ENCODE measurements at regions not wholly inside any gene's neighbourhood (a gene's known extent, or its start where the extent isn't known, plus 50 kb on each side); places are given as distances from the start of the nearest gene placed in this dataset.

DNA sequence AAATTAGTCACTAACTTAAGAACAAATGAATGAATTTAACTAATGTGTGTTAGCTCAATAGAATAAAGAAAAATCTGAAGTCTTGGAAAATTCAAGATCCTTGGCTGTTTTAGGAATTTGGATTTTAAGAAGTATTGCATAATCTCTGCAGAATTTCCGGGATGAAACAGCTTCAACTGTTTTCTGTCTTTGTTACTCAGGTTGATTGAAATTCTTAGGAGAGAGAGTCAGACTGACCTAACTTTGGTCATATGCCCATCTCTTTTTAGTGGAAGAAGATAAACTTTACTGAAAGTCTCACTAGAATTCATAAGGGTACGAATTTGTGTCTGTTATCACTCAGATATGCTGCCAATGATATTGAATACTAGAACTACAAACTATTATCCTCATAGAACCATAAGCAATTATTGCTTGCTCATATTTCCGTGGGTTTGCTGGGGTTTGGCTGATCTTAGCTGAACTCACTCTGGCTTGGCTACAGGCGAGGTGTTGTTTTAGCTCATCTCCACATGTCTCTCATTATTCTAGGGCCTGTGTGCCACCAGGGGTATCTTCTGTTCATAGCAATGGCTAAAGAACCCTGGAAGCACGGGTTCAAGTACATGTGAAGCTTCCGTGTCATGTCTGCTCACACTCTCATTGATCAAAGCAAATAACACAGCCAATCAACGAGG is 257.4 kb upstream of the NOVA1 start:
- Histone ChIP-seq H3K4me1 (ENCODE audit: control insufficient read depth in 3 of 3, insufficient read depth in 2 of 3, low read depth in 1 of 3, low read length in 2 of 3) (no peaks in the 10 kb centered on the region), H3K27ac (ENCODE audit: low read depth in 1 of 3, low read length in 2 of 3) (no peak overlapping the region), H3K36me3 (ENCODE audit: control insufficient read depth in 3 of 3, insufficient read depth in 2 of 3, low read depth in 1 of 3, low read length in 3 of 3) (no peaks in the 10 kb centered on the region), H3K9me3 (ENCODE audit: control insufficient read depth in 2 of 2, insufficient read depth in 1 of 2, low read depth in 1 of 2, low read length in 1 of 2) (no peaks in the 10 kb centered on the region), H3K27me3 (ENCODE audit: control insufficient read depth in 3 of 3, insufficient read depth in 3 of 3, low read length in 3 of 3) (no peaks in the 10 kb centered on the region), H3K4me3 (ENCODE audit: low read depth in 1 of 3, low read length in 3 of 3) (no peak overlapping the region)
- DNase-seq: no peak
- no peak for FAIRE-seq
- 58 to 72% (median 59%) methylated on average over 7 of the region's 7 CpGs for WGBS, 3 donors

DNA sequence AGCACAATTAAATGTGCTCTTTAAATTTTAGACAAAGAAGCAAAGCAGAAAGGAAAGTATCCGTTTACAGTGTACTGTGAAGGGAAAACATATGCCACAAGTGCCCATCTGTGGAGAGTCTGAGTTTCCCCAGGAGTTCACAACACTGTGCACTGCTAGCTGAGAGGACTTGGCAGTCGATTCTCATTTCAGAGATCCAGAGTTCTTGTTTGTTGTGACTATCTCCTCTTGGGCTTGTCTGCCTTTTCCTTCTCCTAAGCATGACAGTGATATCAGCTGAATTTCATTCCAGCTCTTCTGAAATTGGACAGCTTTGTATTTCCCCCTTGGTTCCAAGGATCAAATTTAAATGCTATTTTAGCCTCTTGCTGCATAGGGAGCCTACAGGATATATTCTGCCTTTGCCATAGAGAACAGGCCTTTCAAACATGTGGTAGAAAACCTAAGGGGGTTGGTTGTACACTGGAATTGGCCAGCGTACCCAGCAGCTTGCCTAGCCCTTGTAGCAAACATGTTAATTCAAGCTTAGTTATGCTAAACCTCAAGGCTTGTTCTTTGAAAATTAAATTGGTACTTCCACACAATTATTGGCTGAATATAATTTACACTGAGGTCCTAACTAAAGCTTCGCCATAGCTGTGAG is 259.2 kb upstream of the NOVA1 start:
- Histone ChIP-seq H3K9me3 (ENCODE audit: control insufficient read depth in 2 of 2, insufficient read depth in 1 of 2, low read depth in 1 of 2, low read length in 1 of 2) (no peaks in the 10 kb centered on the region), H3K4me1 (ENCODE audit: control insufficient read depth in 3 of 3, insufficient read depth in 2 of 3, low read depth in 1 of 3, low read length in 2 of 3) (no peaks in the 10 kb centered on the region), H3K27ac (ENCODE audit: low read depth in 1 of 3, low read length in 2 of 3) (no peak overlapping the region), H3K27me3 (ENCODE audit: control insufficient read depth in 3 of 3, insufficient read depth in 3 of 3, low read length in 3 of 3) (no peaks in the 10 kb centered on the region), H3K36me3 (ENCODE audit: control insufficient read depth in 3 of 3, insufficient read depth in 2 of 3, low read depth in 1 of 3, low read length in 3 of 3) (no peaks in the 10 kb centered on the region), H3K4me3 (ENCODE audit: low read depth in 1 of 3, low read length in 3 of 3) (no peak overlapping the region)
- FAIRE-seq: no peak
- 63 to 68% (median 65%) methylated on average over 4 of the region's 4 CpGs for WGBS, 3 donors
- no peak for DNase-seq

DNA sequence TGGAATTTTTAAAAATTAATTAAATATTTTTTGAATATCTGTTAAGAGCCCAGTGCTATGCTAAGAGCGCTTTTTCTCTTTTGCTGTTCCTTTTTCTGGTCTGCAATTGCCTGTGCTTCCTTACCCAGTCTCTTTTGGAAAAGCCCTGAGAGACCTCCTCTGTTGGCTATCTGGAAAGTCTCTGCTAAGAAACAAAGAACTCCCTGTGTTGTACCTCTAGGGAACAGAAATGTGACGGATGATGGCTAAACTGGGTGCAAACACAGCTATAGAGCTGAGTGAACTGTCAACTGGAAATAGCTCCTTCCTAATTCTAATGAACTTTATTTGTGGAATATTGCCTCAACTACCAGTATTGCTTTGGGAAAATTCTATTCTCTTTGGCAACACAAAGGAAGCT is 261.6 kb upstream of the NOVA1 start:
- Histone ChIP-seq H3K27me3 (ENCODE audit: control insufficient read depth in 3 of 3, insufficient read depth in 3 of 3, low read length in 3 of 3) (no peaks in the 10 kb centered on the region), H3K36me3 (ENCODE audit: control insufficient read depth in 3 of 3, insufficient read depth in 2 of 3, low read depth in 1 of 3, low read length in 3 of 3) (no peaks in the 10 kb centered on the region), H3K9me3 (ENCODE audit: control insufficient read depth in 2 of 2, insufficient read depth in 1 of 2, low read depth in 1 of 2, low read length in 1 of 2) (no peaks in the 10 kb centered on the region), H3K4me1 (ENCODE audit: control insufficient read depth in 3 of 3, insufficient read depth in 2 of 3, low read depth in 1 of 3, low read length in 2 of 3) (no peaks in the 10 kb centered on the region), H3K27ac (ENCODE audit: low read depth in 1 of 3, low read length in 2 of 3) (no peak overlapping the region), H3K4me3 (ENCODE audit: low read depth in 1 of 3, low read length in 3 of 3) (no peak overlapping the region)
- 76 to 84% (median 84%) methylated on average over 2 of the region's 2 CpGs for WGBS, 3 donors
- FAIRE-seq (no peak), DNase-seq (no peak)

DNA sequence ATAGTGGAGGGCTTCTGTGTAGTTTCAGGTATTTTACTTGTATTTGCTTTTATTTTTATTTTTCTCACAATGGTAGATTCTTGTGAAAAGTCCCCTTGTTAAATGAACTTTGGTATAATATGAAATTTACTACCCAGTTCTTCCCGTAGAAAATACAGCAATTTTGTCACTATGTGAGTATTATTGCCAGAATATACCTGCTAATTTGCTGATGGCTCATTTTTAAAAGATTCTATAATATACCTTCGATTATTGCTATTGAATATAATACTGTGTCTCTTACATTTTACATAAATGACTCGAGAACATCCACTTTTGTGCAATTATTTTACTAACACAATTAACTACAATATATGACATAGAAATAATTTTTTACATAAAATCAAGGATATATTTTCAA is 262.3 kb upstream of the NOVA1 start:
- FAIRE-seq: no peak

DNA sequence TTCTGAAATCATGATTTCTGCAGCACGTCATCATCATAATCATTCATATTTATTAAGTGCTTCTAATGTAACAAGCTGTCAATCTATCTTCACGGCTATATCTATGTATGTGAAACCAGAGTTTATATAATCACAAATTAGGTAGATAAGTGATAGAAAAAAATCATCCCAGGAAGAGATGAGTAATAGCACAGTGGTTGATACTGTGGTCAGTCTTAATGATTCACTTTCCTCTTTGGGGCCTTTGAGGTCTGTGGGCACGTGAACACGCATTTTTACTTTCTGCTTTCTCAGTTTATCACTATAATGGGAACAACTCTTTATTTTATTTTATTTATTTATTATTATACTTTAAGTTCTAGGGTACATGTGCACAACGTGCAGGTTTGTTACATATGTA is 265.9 kb upstream of the NOVA1 start:
- H3K36me3 ChIP-seq (ENCODE audit: control insufficient read depth in 3 of 3, insufficient read depth in 2 of 3, low read depth in 1 of 3, low read length in 3 of 3): no peaks in the 10 kb centered on the region
- H3K27ac ChIP-seq (ENCODE audit: low read depth in 1 of 3, low read length in 2 of 3): no peak overlapping the region
- FAIRE-seq: no peak
- H3K4me3 ChIP-seq (ENCODE audit: low read depth in 1 of 3, low read length in 3 of 3): no peak overlapping the region
- no peaks in the 10 kb centered on the region for H3K9me3 ChIP-seq (ENCODE audit: control insufficient read depth in 2 of 2, insufficient read depth in 1 of 2, low read depth in 1 of 2, low read length in 1 of 2)
- no peak for DNase-seq
- 74 to 79% (median 78%) methylated on average over 5 of the region's 5 CpGs for WGBS, 3 donors
- no peaks in the 10 kb centered on the region for H3K4me1 ChIP-seq (ENCODE audit: control insufficient read depth in 3 of 3, insufficient read depth in 2 of 3, low read depth in 1 of 3, low read length in 2 of 3)
- no peaks in the 10 kb centered on the region for H3K27me3 ChIP-seq (ENCODE audit: control insufficient read depth in 3 of 3, insufficient read depth in 3 of 3, low read length in 3 of 3)

More for the DNA sequence above, 262.3 kb upstream of the NOVA1 start:
- 60 to 79% (median 70%) methylated on average over 3 of the region's 3 CpGs for WGBS, 3 donors
- DNase-seq: no peak
- Histone ChIP-seq H3K4me1 (ENCODE audit: control insufficient read depth in 3 of 3, insufficient read depth in 2 of 3, low read depth in 1 of 3, low read length in 2 of 3) (no peaks in the 10 kb centered on the region), H3K9me3 (ENCODE audit: control insufficient read depth in 2 of 2, insufficient read depth in 1 of 2, low read depth in 1 of 2, low read length in 1 of 2) (no peaks in the 10 kb centered on the region), H3K36me3 (ENCODE audit: control insufficient read depth in 3 of 3, insufficient read depth in 2 of 3, low read depth in 1 of 3, low read length in 3 of 3) (no peaks in the 10 kb centered on the region), H3K27ac (ENCODE audit: low read depth in 1 of 3, low read length in 2 of 3) (no peak overlapping the region), H3K4me3 (ENCODE audit: low read depth in 1 of 3, low read length in 3 of 3) (no peak overlapping the region), H3K27me3 (ENCODE audit: control insufficient read depth in 3 of 3, insufficient read depth in 3 of 3, low read length in 3 of 3) (no peaks in the 10 kb centered on the region)

DNA sequence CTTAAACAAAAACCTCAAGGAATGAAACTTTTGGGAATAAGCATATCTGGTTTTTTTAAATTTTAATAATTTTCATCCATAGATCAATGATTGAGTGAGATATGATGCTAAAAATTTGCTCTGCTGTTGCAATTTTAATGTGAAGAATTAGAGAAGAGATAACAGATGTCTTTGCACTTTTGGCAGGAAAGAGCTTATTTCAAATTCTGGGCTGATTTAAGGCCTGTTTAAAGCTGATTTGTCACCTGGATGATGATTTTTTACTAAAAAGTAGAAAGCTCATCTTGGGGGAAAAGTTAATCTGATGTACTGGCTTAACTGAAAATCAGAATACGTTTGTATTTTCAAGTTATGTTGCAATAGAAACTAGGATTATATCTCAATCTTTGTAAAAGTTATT is 268.9 kb upstream of the NOVA1 start:
- H3K4me3 ChIP-seq (ENCODE audit: low read depth in 1 of 3, low read length in 3 of 3): no peak overlapping the region
- no peaks in the 10 kb centered on the region for H3K9me3 ChIP-seq (ENCODE audit: control insufficient read depth in 2 of 2, insufficient read depth in 1 of 2, low read depth in 1 of 2, low read length in 1 of 2)
- FAIRE-seq (no peak), DNase-seq (no peak)
- no peaks in the 10 kb centered on the region for H3K4me1 ChIP-seq (ENCODE audit: control insufficient read depth in 3 of 3, insufficient read depth in 2 of 3, low read depth in 1 of 3, low read length in 2 of 3)
- no peak overlapping the region for H3K27ac ChIP-seq (ENCODE audit: low read depth in 1 of 3, low read length in 2 of 3)
- no peaks in the 10 kb centered on the region for H3K36me3 ChIP-seq (ENCODE audit: control insufficient read depth in 3 of 3, insufficient read depth in 2 of 3, low read depth in 1 of 3, low read length in 3 of 3)
- 2 to 41% (median 3%) methylated on average over 1 of the region's 1 CpG for WGBS, 3 donors
- no peaks in the 10 kb centered on the region for H3K27me3 ChIP-seq (ENCODE audit: control insufficient read depth in 3 of 3, insufficient read depth in 3 of 3, low read length in 3 of 3)

DNA sequence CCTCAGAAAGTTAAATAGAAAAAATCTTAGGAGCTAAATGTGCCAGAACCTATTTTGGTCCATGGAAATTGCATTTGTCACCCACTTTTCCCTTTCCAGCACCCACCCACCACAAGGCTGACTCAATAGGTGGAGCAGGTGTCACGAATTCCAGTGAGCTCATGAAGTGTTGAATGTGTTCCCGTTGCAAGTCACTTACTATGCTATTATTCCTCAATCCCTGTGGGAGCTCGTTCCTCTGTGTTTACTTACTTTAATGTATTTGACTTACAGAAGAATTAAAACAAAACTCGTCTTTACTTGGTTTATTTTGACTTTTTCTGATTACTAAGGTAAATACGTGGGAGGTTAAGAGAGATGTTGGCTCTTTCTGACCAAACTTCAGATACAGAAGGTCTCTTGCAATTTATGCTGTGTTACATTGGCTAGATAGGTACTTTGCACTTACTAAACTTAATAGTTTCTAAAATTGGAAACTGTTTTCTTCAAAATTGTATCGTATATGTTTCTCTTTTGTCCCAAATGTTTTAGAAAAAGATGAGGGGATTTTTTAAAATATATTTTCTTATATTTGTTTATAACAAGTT is 269.4 kb upstream of the NOVA1 start:
- H3K36me3 ChIP-seq (ENCODE audit: control insufficient read depth in 3 of 3, insufficient read depth in 2 of 3, low read depth in 1 of 3, low read length in 3 of 3): no peaks in the 10 kb centered on the region
- DNase-seq (no peak), FAIRE-seq (no peak)
- no peaks in the 10 kb centered on the region for H3K27me3 ChIP-seq (ENCODE audit: control insufficient read depth in 3 of 3, insufficient read depth in 3 of 3, low read length in 3 of 3)
- no peak overlapping the region for H3K27ac ChIP-seq (ENCODE audit: low read depth in 1 of 3, low read length in 2 of 3)
- no peaks in the 10 kb centered on the region for H3K4me1 ChIP-seq (ENCODE audit: control insufficient read depth in 3 of 3, insufficient read depth in 2 of 3, low read depth in 1 of 3, low read length in 2 of 3)
- no peak overlapping the region for H3K4me3 ChIP-seq (ENCODE audit: low read depth in 1 of 3, low read length in 3 of 3)
- H3K9me3 ChIP-seq (ENCODE audit: control insufficient read depth in 2 of 2, insufficient read depth in 1 of 2, low read depth in 1 of 2, low read length in 1 of 2): no peaks in the 10 kb centered on the region
- WGBS, 3 donors: 23 to 36% (median 34%) methylated on average over 6 of the region's 6 CpGs

DNA sequence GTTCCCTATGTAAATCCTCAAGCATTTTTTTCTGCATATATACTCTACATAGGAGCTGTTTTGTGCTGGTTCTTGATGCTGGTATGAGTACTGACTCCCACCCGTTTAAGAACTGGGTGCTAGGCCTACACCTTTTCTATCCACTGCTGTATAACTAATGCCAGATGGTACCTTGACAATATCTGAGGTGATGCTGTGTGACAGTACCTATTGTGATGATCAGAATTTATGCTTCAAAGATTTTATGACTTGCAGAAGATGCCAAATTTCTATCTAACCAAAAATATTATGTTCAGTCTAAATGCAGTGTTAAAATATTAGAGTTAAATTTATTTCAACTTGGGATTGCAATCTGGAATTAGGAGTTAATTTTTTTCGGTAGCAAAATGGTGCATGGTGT is 272.3 kb upstream of the NOVA1 start:
- FAIRE-seq (no peak), DNase-seq (no peak)
- WGBS, 3 donors: 72 to 88% (median 81%) methylated on average over 2 of the region's 2 CpGs
- no peaks in the 10 kb centered on the region for H3K4me1 ChIP-seq (ENCODE audit: control insufficient read depth in 3 of 3, insufficient read depth in 2 of 3, low read depth in 1 of 3, low read length in 2 of 3)
- no peaks in the 10 kb centered on the region for H3K9me3 ChIP-seq (ENCODE audit: control insufficient read depth in 2 of 2, insufficient read depth in 1 of 2, low read depth in 1 of 2, low read length in 1 of 2)
- no peak overlapping the region for H3K27ac ChIP-seq (ENCODE audit: low read depth in 1 of 3, low read length in 2 of 3)
- no peak overlapping the region for H3K4me3 ChIP-seq (ENCODE audit: low read depth in 1 of 3, low read length in 3 of 3)
- H3K36me3 ChIP-seq (ENCODE audit: control insufficient read depth in 3 of 3, insufficient read depth in 2 of 3, low read depth in 1 of 3, low read length in 3 of 3): no peaks in the 10 kb centered on the region
- no peaks in the 10 kb centered on the region for H3K27me3 ChIP-seq (ENCODE audit: control insufficient read depth in 3 of 3, insufficient read depth in 3 of 3, low read length in 3 of 3)
